B cell (primary cell): ENCODE measurements at regions not wholly inside any gene's neighbourhood (a gene's known extent, or its start where the extent isn't known, plus 50 kb on each side); places are given as distances from the start of the nearest gene placed in this dataset.

Experiments
- ATAC-seq: fragments of 200-7000 bp; cut with Tn5 transposase; one replicate; pipeline ENCODE4 v1.10.0; 2021; ENCODE audit warnings: low read depth, mild to moderate bottlenecking, moderate number of reproducible peaks, moderate library complexity
- CTCF ChIA-PET: fragments of 350-600 bp; sonication (Branson Sonifier 250); formaldehyde crosslinking; loops from one replicate; lab custom pipeline; 2021; ENCODE audit warnings: antibody characterized with exemption, inconsistent platforms; lab: Charles Lee
- POLR2A ChIA-PET: fragments of 350-600 bp; sonication (Branson Sonifier 250); formaldehyde crosslinking; loops from one replicate; lab custom pipeline; 2021; ENCODE audit warnings: antibody characterized with exemption; lab: Charles Lee
- DNase-seq: peaks from one replicate; pipeline ENCODE4 v3.0.0; 2013
- H2AFZ ChIP-seq: 2 replicates; pipeline ENCODE4 v1.6.1; 2012; ENCODE audit warnings: mild to moderate bottlenecking, low read depth, low read length; ENCODE audit not compliant: insufficient read depth, poor library complexity, severe bottlenecking
- H3K27ac ChIP-seq, 2 donors: 1 replicate in 1 of 2; 2 replicates in 1 of 2; pipeline ENCODE4 v1.5.1; 2012 to 2013; ENCODE audit warnings: low read length in 2 of 2, mild to moderate bottlenecking in 2 of 2, moderate library complexity in 1 of 2
- H3K27me3 ChIP-seq, 4 experiments: fragments of 200-600 bp in 1 of 4; sonication (generic) in 1 of 4; replicated peaks in 1 of 4; 1 replicate in 2 of 4; 2 replicates in 2 of 4; pipeline versions ENCODE4 v1.6.1 to v1.7.0; 2013 to 2016; ENCODE audit warnings: low read length in 3 of 4, mild to moderate bottlenecking in 2 of 4, mixed read lengths in 1 of 4, moderate library complexity in 1 of 4; ENCODE audit not compliant: insufficient read depth in 4 of 4, control insufficient read depth in 3 of 4; ENCODE audit errors: control extremely low read depth in 1 of 4
- H3K36me3 ChIP-seq, 2 experiments: replicated peaks in 1 of 2; 1 replicate in 1 of 2; 2 replicates in 1 of 2; pipeline versions ENCODE4 v1.6.1 to v1.7.1; 2013; ENCODE audit warnings: low read length in 1 of 2; ENCODE audit not compliant: insufficient read depth in 2 of 2, control insufficient read depth in 1 of 2; ENCODE audit errors: control extremely low read depth in 1 of 2, extremely low read depth in 1 of 2
- H3K4me1 ChIP-seq, 2 donors: fragments of 200-600 bp in 1 of 2; sonication (generic) in 1 of 2; 1 replicate in 1 of 2; 2 replicates in 1 of 2; pipeline versions ENCODE4 v1.5.1 to v1.6.1; 2013 to 2017; ENCODE audit warnings: low read length in 2 of 2; ENCODE audit not compliant: control insufficient read depth in 2 of 2, insufficient read depth in 2 of 2
- H3K4me2 ChIP-seq: replicated peaks from 2 replicates; pipeline ENCODE3; 2012; ENCODE audit warnings: mild to moderate bottlenecking, low read depth, low read length; ENCODE audit not compliant: poor library complexity, severe bottlenecking
- H3K4me3 ChIP-seq, 5 experiments: fragments of 200-600 bp in 1 of 5; sonication (generic) in 1 of 5; 1 replicate in 3 of 5; 2 replicates in 2 of 5; pipeline versions ENCODE4 v1.5.1 to v1.7.0; 2011 to 2016; ENCODE audit warnings: low read length in 4 of 5, mild to moderate bottlenecking in 4 of 5, low read depth in 2 of 5, control low read depth in 1 of 5, moderate library complexity in 1 of 5; ENCODE audit not compliant: insufficient read depth in 1 of 5; ENCODE audit errors: control extremely low read depth in 1 of 5, extremely low read depth in 1 of 5
- H3K79me2 ChIP-seq: fragments of 200-600 bp; sonication (generic); one replicate; pipeline ENCODE4 v1.6.0; 2016; ENCODE audit warnings: low read length; ENCODE audit not compliant: control insufficient read depth, insufficient read depth
- H3K9ac ChIP-seq: fragments of 200-600 bp; sonication (generic); 2 replicates; pipeline ENCODE4 v1.6.1; 2017; ENCODE audit warnings: mild to moderate bottlenecking, low read length, moderate library complexity
- H3K9me3 ChIP-seq, 3 donors: one replicate each; pipeline versions ENCODE4 v1.6.1 to v1.7.1; 2013; ENCODE audit warnings: low read length in 2 of 3; ENCODE audit not compliant: control insufficient read depth in 2 of 3, insufficient read depth in 1 of 3; ENCODE audit errors: control extremely low read depth in 1 of 3
- H4K20me1 ChIP-seq: 2 replicates; pipeline ENCODE4 v1.6.0; 2012; ENCODE audit warnings: mild to moderate bottlenecking, low read length; ENCODE audit not compliant: insufficient read depth, control insufficient read depth, poor library complexity, severe bottlenecking
- H3K27ac Mint-ChIP-seq: one replicate; pipeline ENCODE4 v1.8.0; 2021; ENCODE audit warnings: mixed read lengths
- H3K27me3 Mint-ChIP-seq: one replicate; pipeline ENCODE4 v1.8.0; 2021; ENCODE audit warnings: mixed read lengths
- H3K4me1 Mint-ChIP-seq: one replicate; pipeline ENCODE4 v1.8.0; 2021; ENCODE audit warnings: mixed read lengths
- H3K4me3 Mint-ChIP-seq: one replicate; pipeline ENCODE4 v1.8.0; 2021; ENCODE audit warnings: mixed read lengths
- H3K9me3 Mint-ChIP-seq: one replicate; pipeline ENCODE4 v1.8.0; 2022; ENCODE audit warnings: mixed read lengths; ENCODE audit not compliant: insufficient read depth
- CTCF ChIP-seq: fragments of 200-600 bp; IDR thresholded peaks from one replicate; pipeline ENCODE4 v1.8.0; 2022; ENCODE audit warnings: antibody characterized with exemption, mild to moderate bottlenecking
- EZH2 ChIP-seq: IDR thresholded peaks from 2 replicates; pipeline ENCODE4 v1.6.1; 2012; ENCODE audit warnings: borderline replicate concordance, low read depth, mild to moderate bottlenecking, moderate library complexity, low read length; ENCODE audit not compliant: insufficient read depth, poor library complexity, severe bottlenecking
- WGBS: methylation state at CpG from one replicate; pipeline ENCODE4 v1.1.5; 2013; ENCODE audit warnings: missing lambda C conversion rate; ENCODE audit not compliant: insufficient coverage; 5-methylcytosine and 5-hydroxymethylcytosine counted together
- intact Hi-C: fragments of 100-400 bp; cut with micrococcal nuclease; formaldehyde crosslinking; loops from one replicate; pipeline ENCODE4 v1.10.0; 2022

GRCh38 chr2:240226672-240227537 lies 86.4 kb upstream of the OTOS start:
- Mint-ChIP-seq H3K27ac (no peak overlapping the region), H3K9me3 (no peaks in the 10 kb centered on the region), H3K4me3 (no peak overlapping the region), H3K27me3 (peaks cover 35% of the 10 kb centered on the region), H3K4me1 (peaks cover 5% of the 10 kb centered on the region)
- 83% methylated on average over 8 of the region's 8 CpGs for WGBS
- Histone ChIP-seq H3K27ac (no peak overlapping the region), H3K36me3 (no peaks in the 10 kb centered on the region), H2AFZ (no peak overlapping the region), H3K4me3 (no peak overlapping the region), H3K4me2 (no peak overlapping the region), H3K4me1 (peaks cover 0 to 3% of the 10 kb centered on the region in 2 donors), H3K79me2 (no peaks in the 10 kb centered on the region), H3K27me3 (peaks cover 0 to 13% (median 2%) of the 10 kb centered on the region in 4 experiments), H3K9ac (no peak overlapping the region), H3K9me3 (peaks cover 0 to 36% (median 15%) of the 10 kb centered on the region in 3 donors), H4K20me1 (no peaks in the 10 kb centered on the region)
- CTCF ChIA-PET: no interaction called here
- TF ChIP-seq EZH2: no peak
- no peak for TF ChIP-seq CTCF
- ATAC-seq (no peak), DNase-seq (no peak)
- POLR2A ChIA-PET: no interaction called here
- intact Hi-C loops: no loop called here
